ENCODE measurements at regions not wholly inside any gene's neighbourhood (a gene's known extent, or its start where the extent isn't known, plus 50 kb on each side); places are given as distances from the start of the nearest gene placed in this dataset.
A peak's percentile ranks its signal among the peaks of the same experiment; 100 is the strongest.

DNA sequence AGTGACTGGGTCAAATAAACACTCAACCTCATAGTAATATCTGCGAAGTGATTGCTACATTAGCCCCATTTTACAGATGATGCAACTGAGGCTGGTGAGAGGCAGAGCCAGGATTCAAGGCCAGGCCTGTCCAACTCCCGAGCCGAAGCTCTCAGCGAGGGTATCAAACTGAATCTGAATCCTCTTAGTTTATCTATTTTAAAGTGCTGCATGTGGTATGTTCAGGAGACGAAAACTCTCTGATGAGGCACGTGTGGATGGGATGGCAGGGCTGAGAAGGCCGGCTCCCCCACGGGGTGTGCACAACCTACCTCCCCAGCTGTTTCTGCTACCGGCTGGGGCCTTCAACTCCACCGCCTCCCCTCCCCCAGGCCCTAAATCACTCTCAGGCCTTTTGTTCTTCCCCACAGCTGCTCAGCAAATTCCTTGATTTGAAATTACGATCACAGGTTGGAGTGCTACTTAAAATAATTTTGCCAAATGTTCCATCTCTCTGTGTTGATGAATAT, 171.8 kb downstream of the TOMM20 start:
- H3K27ac ChIP-seq (ENCODE audit: low read length), result peak overlapping the region; percentile 100
- in situ Hi-C loops (cut with HindIII; ENCODE audit: low pct_unique_long_range_greater_than_20kb, low sequenced_read_pairs) (loop anchor here (10.0 to 25.0 kb wide), 2 partner anchors 118 to 345 kb away; partner anchors contain the start of gene IRF2BP2), intact Hi-C loops (cut with micrococcal nuclease; ENCODE audit: unreplicated experiment) (loop anchor here (5.0 kb wide), 1 partner anchor 235 kb away; no protein-coding TSS in a partner anchor)
- 0 out of 2 replicates have a peak, but pooled peaks cover 3% of the 10 kb centered on the region for H3K9me3 ChIP-seq (ENCODE audit: control insufficient read depth, insufficient read depth, low read depth, low read length)
- no peak overlapping the region for H3K4me3 ChIP-seq (ENCODE audit: low read depth in 2 of 2, low read length in 2 of 2)
- no peaks in the 10 kb centered on the region for H3K36me3 ChIP-seq (ENCODE audit: control insufficient read depth, insufficient read depth, low read length)
- H3K4me1 ChIP-seq (ENCODE audit: control insufficient read depth, insufficient read depth, low read length), result peaks cover 79% of the 10 kb centered on the region
- ChIA-PET CTCF (no interaction called here), POLR2A (interaction anchor here (0.7 to 1.4 kb wide), 6 partner anchors 18 to 346 kb away, joined by 3 to 8 read pairs (median 4); no protein-coding TSS in a partner anchor)
- DNase-seq (ENCODE audit: low read depth, low spot score), result no peak
- TF ChIP-seq, protein P1, sequence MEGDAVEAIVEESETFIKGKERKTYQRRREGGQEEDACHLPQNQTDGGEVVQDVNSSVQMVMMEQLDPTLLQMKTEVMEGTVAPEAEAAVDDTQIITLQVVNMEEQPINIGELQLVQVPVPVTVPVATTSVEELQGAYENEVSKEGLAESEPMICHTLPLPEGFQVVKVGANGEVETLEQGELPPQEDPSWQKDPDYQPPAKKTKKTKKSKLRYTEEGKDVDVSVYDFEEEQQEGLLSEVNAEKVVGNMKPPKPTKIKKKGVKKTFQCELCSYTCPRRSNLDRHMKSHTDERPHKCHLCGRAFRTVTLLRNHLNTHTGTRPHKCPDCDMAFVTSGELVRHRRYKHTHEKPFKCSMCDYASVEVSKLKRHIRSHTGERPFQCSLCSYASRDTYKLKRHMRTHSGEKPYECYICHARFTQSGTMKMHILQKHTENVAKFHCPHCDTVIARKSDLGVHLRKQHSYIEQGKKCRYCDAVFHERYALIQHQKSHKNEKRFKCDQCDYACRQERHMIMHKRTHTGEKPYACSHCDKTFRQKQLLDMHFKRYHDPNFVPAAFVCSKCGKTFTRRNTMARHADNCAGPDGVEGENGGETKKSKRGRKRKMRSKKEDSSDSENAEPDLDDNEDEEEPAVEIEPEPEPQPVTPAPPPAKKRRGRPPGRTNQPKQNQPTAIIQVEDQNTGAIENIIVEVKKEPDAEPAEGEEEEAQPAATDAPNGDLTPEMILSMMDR (IDR thresholded peaks at IDR 0.05), result no peak
- TF ChIP-seq TCF7L2 (IDR thresholded peaks at IDR 0.05; ENCODE audit: low read depth, low read length), result no peak
- TF ChIP-seq SIN3A (IDR thresholded peaks at IDR 0.05; ENCODE audit: borderline replicate concordance, insufficient read depth, low read depth, low read length), result no peak
- TF ChIP-seq, protein P2, sequence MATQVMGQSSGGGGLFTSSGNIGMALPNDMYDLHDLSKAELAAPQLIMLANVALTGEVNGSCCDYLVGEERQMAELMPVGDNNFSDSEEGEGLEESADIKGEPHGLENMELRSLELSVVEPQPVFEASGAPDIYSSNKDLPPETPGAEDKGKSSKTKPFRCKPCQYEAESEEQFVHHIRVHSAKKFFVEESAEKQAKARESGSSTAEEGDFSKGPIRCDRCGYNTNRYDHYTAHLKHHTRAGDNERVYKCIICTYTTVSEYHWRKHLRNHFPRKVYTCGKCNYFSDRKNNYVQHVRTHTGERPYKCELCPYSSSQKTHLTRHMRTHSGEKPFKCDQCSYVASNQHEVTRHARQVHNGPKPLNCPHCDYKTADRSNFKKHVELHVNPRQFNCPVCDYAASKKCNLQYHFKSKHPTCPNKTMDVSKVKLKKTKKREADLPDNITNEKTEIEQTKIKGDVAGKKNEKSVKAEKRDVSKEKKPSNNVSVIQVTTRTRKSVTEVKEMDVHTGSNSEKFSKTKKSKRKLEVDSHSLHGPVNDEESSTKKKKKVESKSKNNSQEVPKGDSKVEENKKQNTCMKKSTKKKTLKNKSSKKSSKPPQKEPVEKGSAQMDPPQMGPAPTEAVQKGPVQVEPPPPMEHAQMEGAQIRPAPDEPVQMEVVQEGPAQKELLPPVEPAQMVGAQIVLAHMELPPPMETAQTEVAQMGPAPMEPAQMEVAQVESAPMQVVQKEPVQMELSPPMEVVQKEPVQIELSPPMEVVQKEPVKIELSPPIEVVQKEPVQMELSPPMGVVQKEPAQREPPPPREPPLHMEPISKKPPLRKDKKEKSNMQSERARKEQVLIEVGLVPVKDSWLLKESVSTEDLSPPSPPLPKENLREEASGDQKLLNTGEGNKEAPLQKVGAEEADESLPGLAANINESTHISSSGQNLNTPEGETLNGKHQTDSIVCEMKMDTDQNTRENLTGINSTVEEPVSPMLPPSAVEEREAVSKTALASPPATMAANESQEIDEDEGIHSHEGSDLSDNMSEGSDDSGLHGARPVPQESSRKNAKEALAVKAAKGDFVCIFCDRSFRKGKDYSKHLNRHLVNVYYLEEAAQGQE (IDR thresholded peaks at IDR 0.05; ENCODE audit: insufficient read depth in 1 of 2, low read depth in 2 of 2, low read length in 1 of 2), result no peak
- no peak for TF ChIP-seq POLR2AphosphoS5 (IDR thresholded peaks at IDR 0.05; ENCODE audit: low read depth, low read length)
- no TSS peak for BruUV-seq (replicated peaks)
- H3K27me3 ChIP-seq (ENCODE audit: control insufficient read depth, insufficient read depth, low read length), result no peaks in the 10 kb centered on the region
- peak; percentile 62 for ATAC-seq

DNA sequence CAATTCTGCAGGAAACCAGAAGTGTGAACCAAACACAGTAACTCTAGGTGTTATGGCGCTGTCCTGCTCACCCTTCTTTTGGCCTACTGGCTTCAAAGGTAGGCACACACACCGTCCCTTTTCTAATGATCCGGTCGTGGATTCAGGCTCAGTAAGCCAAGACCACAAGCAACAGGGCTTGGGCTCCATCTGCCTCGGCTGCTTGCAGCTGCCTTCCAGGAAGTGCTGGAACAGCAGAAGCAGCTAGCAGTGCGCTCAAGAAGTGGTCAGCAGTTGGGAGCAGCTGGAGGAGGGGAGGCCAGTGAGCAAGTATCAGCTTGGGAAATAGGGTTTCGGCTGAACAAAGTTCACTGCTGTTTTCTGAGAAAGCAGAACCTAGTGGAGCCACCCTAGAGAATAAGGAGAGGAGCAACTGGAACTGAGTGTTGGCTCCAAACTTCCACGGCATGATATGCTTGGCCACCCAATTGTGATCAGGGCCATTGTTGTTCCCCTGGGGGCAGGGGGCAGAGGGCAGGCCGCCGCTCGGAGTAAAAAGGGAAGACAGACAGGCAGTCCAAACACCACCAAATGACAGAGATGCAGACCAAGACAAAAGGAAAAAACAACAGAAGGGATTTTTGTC, 173.4 kb downstream of the TOMM20 start:
- H3K27ac ChIP-seq (ENCODE audit: low read length), result peak overlapping the region; percentile 100

More for the DNA sequence above, 173.4 kb downstream of the TOMM20 start:
- in situ Hi-C loops (cut with HindIII; ENCODE audit: low pct_unique_long_range_greater_than_20kb, low sequenced_read_pairs) (loop anchor here (10.0 to 25.0 kb wide), 2 partner anchors 120 to 343 kb away; partner anchors contain the start of gene IRF2BP2), intact Hi-C loops (cut with micrococcal nuclease; ENCODE audit: unreplicated experiment) (loop anchor here (5.0 kb wide), 1 partner anchor 233 kb away; no protein-coding TSS in a partner anchor)
- Histone ChIP-seq H3K9me3 (ENCODE audit: control insufficient read depth, insufficient read depth, low read depth, low read length) (peaks cover 6% of the 10 kb centered on the region; the same call in 1 of the 2 replicates), H3K4me1 (ENCODE audit: control insufficient read depth, insufficient read depth, low read length) (peaks cover 62% of the 10 kb centered on the region), H3K27me3 (ENCODE audit: control insufficient read depth, insufficient read depth, low read length) (no peaks in the 10 kb centered on the region), H3K4me3 (ENCODE audit: low read depth in 2 of 2, low read length in 2 of 2) (no peak overlapping the region), H3K36me3 (ENCODE audit: control insufficient read depth, insufficient read depth, low read length) (no peaks in the 10 kb centered on the region)
- POLR2A ChIA-PET, result interaction anchor here (0.7 kb wide), 1 partner anchor 30 kb away, joined by 3 read pairs; no protein-coding TSS in a partner anchor
- TF ChIP-seq POLR2AphosphoS5 (IDR thresholded peaks at IDR 0.05; ENCODE audit: low read depth, low read length) (no peak), TCF7L2 (IDR thresholded peaks at IDR 0.05; ENCODE audit: low read depth, low read length) (peak; percentile 25; the same call in 1 of the 2 replicates), SIN3A (IDR thresholded peaks at IDR 0.05; ENCODE audit: borderline replicate concordance, insufficient read depth, low read depth, low read length) (no peak)
- TF ChIP-seq, protein P1 (IDR thresholded peaks at IDR 0.05), result no peak
- TF ChIP-seq, protein P2 (IDR thresholded peaks at IDR 0.05; ENCODE audit: insufficient read depth in 1 of 2, low read depth in 2 of 2, low read length in 1 of 2), result no peak
- no TSS peak for BruUV-seq (replicated peaks)
- CTCF ChIA-PET, result no interaction called here
- ATAC-seq (no peak), DNase-seq (ENCODE audit: low read depth, low spot score) (no peak)

Data from Panc1 (cell line).